ENCODE measurements at regions not wholly inside any gene's neighbourhood (a gene's known extent, or its start where the extent isn't known, plus 50 kb on each side); places are given as distances from the start of the nearest gene placed in this dataset.

DNA sequence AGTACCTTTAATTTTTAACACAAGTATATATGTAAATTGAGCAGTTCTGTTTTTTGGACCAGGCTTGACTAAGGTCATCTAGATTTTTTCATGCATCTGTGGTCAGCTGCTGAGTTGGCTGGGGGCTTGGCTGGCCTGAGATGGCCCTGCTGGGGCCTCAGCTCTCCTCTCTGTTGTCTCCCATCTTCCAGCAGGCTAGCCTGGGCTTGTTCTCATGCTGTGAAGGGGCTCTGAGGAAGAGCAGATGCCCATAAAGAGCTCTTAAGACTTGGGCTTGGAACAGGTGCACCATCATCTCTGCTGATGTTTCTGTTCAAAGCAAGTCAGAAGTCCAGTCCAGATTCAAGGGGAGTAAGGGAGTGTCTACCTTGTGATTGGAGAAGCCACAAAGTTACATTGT lies 51.2 kb upstream of the TNR start:
- TF ChIP-seq YY1 (tag by site-specific recombination; IDR thresholded peaks at IDR 0.05) (no peak), ZNF24 (tag by site-specific recombination; IDR thresholded peaks at IDR 0.05) (no peak), ZBTB20 (tag by site-specific recombination; IDR thresholded peaks at IDR 0.05) (no peak)
- TF ChIP-seq, protein P1, sequence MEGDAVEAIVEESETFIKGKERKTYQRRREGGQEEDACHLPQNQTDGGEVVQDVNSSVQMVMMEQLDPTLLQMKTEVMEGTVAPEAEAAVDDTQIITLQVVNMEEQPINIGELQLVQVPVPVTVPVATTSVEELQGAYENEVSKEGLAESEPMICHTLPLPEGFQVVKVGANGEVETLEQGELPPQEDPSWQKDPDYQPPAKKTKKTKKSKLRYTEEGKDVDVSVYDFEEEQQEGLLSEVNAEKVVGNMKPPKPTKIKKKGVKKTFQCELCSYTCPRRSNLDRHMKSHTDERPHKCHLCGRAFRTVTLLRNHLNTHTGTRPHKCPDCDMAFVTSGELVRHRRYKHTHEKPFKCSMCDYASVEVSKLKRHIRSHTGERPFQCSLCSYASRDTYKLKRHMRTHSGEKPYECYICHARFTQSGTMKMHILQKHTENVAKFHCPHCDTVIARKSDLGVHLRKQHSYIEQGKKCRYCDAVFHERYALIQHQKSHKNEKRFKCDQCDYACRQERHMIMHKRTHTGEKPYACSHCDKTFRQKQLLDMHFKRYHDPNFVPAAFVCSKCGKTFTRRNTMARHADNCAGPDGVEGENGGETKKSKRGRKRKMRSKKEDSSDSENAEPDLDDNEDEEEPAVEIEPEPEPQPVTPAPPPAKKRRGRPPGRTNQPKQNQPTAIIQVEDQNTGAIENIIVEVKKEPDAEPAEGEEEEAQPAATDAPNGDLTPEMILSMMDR (tag by site-specific recombination; IDR thresholded peaks at IDR 0.05): no peak
- TF ChIP-seq, protein P2, sequence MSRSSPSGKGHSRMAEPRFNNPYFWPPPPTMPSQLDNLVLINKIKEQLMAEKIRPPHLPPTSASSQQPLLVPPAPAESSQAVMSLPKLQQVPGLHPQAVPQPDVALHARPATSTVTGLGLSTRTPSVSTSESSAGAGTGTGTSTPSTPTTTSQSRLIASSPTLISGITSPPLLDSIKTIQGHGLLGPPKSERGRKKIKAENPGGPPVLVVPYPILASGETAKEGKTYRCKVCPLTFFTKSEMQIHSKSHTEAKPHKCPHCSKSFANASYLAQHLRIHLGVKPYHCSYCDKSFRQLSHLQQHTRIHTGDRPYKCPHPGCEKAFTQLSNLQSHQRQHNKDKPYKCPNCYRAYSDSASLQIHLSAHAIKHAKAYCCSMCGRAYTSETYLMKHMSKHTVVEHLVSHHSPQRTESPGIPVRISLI (tag by site-specific recombination; IDR thresholded peaks at IDR 0.05): no peak
- TF ChIP-seq, protein P3, sequence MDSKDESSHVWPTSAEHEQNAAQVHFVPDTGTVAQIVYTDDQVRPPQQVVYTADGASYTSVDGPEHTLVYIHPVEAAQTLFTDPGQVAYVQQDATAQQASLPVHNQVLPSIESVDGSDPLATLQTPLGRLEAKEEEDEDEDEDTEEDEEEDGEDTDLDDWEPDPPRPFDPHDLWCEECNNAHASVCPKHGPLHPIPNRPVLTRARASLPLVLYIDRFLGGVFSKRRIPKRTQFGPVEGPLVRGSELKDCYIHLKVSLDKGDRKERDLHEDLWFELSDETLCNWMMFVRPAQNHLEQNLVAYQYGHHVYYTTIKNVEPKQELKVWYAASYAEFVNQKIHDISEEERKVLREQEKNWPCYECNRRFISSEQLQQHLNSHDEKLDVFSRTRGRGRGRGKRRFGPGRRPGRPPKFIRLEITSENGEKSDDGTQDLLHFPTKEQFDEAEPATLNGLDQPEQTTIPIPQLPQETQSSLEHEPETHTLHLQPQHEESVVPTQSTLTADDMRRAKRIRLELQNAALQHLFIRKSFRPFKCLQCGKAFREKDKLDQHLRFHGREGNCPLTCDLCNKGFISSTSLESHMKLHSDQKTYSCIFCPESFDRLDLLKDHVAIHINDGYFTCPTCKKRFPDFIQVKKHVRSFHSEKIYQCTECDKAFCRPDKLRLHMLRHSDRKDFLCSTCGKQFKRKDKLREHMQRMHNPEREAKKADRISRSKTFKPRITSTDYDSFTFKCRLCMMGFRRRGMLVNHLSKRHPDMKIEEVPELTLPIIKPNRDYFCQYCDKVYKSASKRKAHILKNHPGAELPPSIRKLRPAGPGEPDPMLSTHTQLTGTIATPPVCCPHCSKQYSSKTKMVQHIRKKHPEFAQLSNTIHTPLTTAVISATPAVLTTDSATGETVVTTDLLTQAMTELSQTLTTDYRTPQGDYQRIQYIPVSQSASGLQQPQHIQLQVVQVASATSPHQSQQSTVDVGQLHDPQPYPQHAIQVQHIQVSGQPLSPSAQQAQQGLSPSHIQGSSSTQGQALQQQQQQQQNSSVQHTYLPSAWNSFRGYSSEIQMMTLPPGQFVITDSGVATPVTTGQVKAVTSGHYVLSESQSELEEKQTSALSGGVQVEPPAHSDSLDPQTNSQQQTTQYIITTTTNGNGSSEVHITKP (tag by site-specific recombination; IDR thresholded peaks at IDR 0.05): no peak
- TF ChIP-seq, protein P4, sequence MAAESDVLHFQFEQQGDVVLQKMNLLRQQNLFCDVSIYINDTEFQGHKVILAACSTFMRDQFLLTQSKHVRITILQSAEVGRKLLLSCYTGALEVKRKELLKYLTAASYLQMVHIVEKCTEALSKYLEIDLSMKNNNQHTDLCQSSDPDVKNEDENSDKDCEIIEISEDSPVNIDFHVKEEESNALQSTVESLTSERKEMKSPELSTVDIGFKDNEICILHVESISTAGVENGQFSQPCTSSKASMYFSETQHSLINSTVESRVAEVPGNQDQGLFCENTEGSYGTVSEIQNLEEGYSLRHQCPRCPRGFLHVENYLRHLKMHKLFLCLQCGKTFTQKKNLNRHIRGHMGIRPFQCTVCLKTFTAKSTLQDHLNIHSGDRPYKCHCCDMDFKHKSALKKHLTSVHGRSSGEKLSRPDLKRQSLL (tag by site-specific recombination; IDR thresholded peaks at IDR 0.05): no peak
